Upper lobe of left lung (tissue), 6 donors: ENCODE measurements at regions not wholly inside any gene's neighbourhood (a gene's known extent, or its start where the extent isn't known, plus 50 kb on each side); places are given as distances from the start of the nearest gene placed in this dataset.

Experiments
- ATAC-seq, 2 donors: fragments of 200-7000 bp; cut with Tn5 transposase; one replicate each; pipeline ENCODE4 v1.9.1; 2022; ENCODE audit warnings: mild to moderate bottlenecking in 2 of 2, moderate library complexity in 2 of 2; ENCODE audit not compliant: low FRiP score in 2 of 2
- DNase-seq, 2 donors: peaks; one replicate each; pipeline ENCODE4 v3.0.0-alpha.2; 2019 to 2020
- H3K27ac ChIP-seq, 4 donors: fragments of 200-600 bp; sonication (generic); one replicate each; pipeline ENCODE4 v1.5.1; 2016 to 2019
- H3K27me3 ChIP-seq, 4 donors: fragments of 200-600 bp; sonication (generic); one replicate each; pipeline ENCODE4 v1.5.1; 2017 to 2019
- H3K36me3 ChIP-seq, 4 donors: fragments of 200-600 bp; sonication (generic); one replicate each; pipeline ENCODE4 v1.5.1; 2016 to 2019
- H3K4me1 ChIP-seq, 4 donors: fragments of 200-600 bp; sonication (generic); one replicate each; pipeline ENCODE4 v1.5.1; 2018 to 2019
- H3K4me3 ChIP-seq, 4 donors: fragments of 200-600 bp; sonication (generic); one replicate each; pipeline ENCODE4 v1.5.1; 2017 to 2019; ENCODE audit warnings: mild to moderate bottlenecking in 2 of 4, moderate library complexity in 1 of 4
- H3K9me3 ChIP-seq, 4 donors: fragments of 200-600 bp; sonication (generic); one replicate each; pipeline ENCODE4 v1.5.1; 2018 to 2019
- CTCF ChIP-seq, 6 experiments: fragments of 450-650 bp in 4 of 6; fragments of 200-600 bp in 2 of 6; sonication (generic) in 2 of 6; IDR thresholded peaks; one replicate each; pipeline ENCODE4 v1.5.1; 2016 to 2019; ENCODE audit warnings: antibody characterized with exemption in 6 of 6
- EP300 ChIP-seq, 4 donors: sonication (generic); formaldehyde crosslinking; IDR thresholded peaks; one replicate each; pipeline ENCODE4 v1.5.1; 2017; ENCODE audit warnings: antibody characterized with exemption in 4 of 4, control low read depth in 2 of 4
- POLR2A ChIP-seq, 4 donors: fragments of 450-650 bp; IDR thresholded peaks; one replicate each; pipeline ENCODE4 v1.5.1; 2016 to 2017; ENCODE audit warnings: antibody characterized with exemption in 4 of 4, mild to moderate bottlenecking in 2 of 4
- POLR2AphosphoS5 ChIP-seq, 2 donors: sonication (generic); formaldehyde crosslinking; IDR thresholded peaks; one replicate each; pipeline ENCODE4 v1.5.1; 2017; ENCODE audit warnings: antibody characterized with exemption in 2 of 2
- WGBS, 2 donors: methylation state at CpG; one replicate each; pipeline ENCODE4 v1.1.5; 2017 to 2018; 5-methylcytosine and 5-hydroxymethylcytosine counted together
- donor health status: DM: no; HTN: no; CAD: no; lungs with moderate emphysema.
- donor health status: DM: no; HTN: yes; CAD: no; lungs with severe emphysema.

GRCh38 chr13:104641309-104641708, 1575.1 kb upstream of the SLC10A2 start:
- H3K27ac ChIP-seq, result no peak overlapping the region
- H3K27me3 ChIP-seq, result no peaks in the 10 kb centered on the region
- ATAC-seq, result no peak
- no peaks in the 10 kb centered on the region for H3K4me1 ChIP-seq
- H3K36me3 ChIP-seq, result no peaks in the 10 kb centered on the region
- no peaks in the 10 kb centered on the region for H3K9me3 ChIP-seq
- 78% methylated on average over 5 of the region's 5 CpGs for WGBS, 2 donors
- TF ChIP-seq CTCF (IDR thresholded peaks at IDR 0.05) (no peak), POLR2A (IDR thresholded peaks at IDR 0.05) (no peak), EP300 (IDR thresholded peaks at IDR 0.05) (no peak), POLR2AphosphoS5 (IDR thresholded peaks at IDR 0.05) (no peak)
- DNase-seq, result no peak
- no peak overlapping the region for H3K4me3 ChIP-seq

DNA sequence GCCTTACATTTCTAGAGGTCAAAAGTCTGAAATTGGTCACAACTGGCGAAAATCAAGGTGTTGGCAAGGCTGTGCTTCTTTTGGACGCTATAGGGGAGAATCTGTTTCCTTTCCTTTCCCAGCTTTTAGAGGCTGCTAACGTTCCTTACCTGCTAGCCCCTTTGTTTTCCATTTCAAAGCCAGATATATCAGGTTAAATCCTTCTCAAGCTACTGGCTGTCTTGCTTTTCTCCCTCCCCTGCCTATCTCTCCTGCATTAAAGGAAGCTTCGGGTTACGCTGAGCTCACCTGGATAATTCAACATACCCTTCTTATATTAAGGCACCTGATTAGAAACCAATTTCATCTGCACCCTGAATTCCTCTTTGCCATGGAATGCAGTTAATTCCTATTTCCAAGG, 1569.7 kb upstream of the SLC10A2 start:
- Histone ChIP-seq H3K4me3 (no peak overlapping the region), H3K27ac (no peak overlapping the region), H3K4me1 (no peaks in the 10 kb centered on the region), H3K27me3 (no peaks in the 10 kb centered on the region), H3K9me3 (no peaks in the 10 kb centered on the region), H3K36me3 (no peaks in the 10 kb centered on the region)
- TF ChIP-seq CTCF (IDR thresholded peaks at IDR 0.05), result no peak
- DNase-seq (no peak), ATAC-seq (no peak)
- WGBS, 2 donors, result 83 to 84% methylated on average over 5 of the region's 5 CpGs

DNA sequence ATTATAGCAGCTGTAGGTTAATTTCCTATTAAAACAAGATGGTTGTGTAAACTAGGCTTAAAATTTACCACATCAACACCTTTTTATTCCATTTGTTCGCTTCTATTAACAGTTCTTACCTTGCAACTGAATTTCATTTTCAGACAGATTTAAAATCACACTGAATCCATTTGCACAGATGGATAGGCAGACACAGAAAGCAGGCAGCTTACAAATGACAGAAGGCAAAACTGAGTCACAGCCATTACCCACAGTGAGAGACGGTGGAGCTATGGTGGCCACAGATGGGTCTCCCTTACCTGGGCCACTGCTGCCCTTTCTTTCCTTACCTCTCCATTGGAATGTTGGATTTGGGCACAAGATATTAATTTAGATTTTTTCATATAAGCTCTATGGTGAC, 1567.8 kb upstream of the SLC10A2 start:
- no peaks in the 10 kb centered on the region for H3K9me3 ChIP-seq
- ATAC-seq (no peak), DNase-seq (no peak)
- H3K36me3 ChIP-seq, result no peaks in the 10 kb centered on the region
- no peak overlapping the region for H3K27ac ChIP-seq
- 92% methylated on average over 2 of the region's 2 CpGs for WGBS, 2 donors
- no peaks in the 10 kb centered on the region for H3K4me1 ChIP-seq
- TF ChIP-seq CTCF (IDR thresholded peaks at IDR 0.05) (no peak), POLR2A (IDR thresholded peaks at IDR 0.05) (no peak)
- no peak overlapping the region for H3K4me3 ChIP-seq
- no peaks in the 10 kb centered on the region for H3K27me3 ChIP-seq

DNA sequence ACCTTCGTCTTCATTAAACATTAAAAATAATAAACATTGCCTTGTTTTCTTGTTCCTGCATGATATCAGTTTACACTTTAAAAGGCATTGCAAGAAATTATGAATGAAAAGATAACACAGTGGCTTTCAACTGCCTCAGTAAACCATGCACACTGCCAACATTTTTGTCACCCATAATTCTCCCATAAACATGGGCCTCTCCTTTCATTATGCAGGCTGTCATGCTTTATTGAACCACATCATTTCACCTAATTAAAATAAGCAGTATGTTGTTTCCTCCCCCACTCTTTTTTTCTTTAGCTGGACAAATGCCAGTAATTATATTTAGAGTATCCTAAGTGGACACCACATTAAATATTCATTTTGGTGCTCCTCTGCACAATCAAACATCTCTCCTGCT, 1566.5 kb upstream of the SLC10A2 start:
- no peak overlapping the region for H3K4me3 ChIP-seq
- H3K27ac ChIP-seq, result no peak overlapping the region
- no peaks in the 10 kb centered on the region for H3K36me3 ChIP-seq
- no peak for TF ChIP-seq EP300 (IDR thresholded peaks at IDR 0.05)
- no peak for TF ChIP-seq POLR2AphosphoS5 (IDR thresholded peaks at IDR 0.05)
- no peak for TF ChIP-seq CTCF (IDR thresholded peaks at IDR 0.05)
- TF ChIP-seq POLR2A (IDR thresholded peaks at IDR 0.05), result no peak
- DNase-seq (no peak), ATAC-seq (no peak)
- no peaks in the 10 kb centered on the region for H3K9me3 ChIP-seq
- H3K27me3 ChIP-seq, result no peaks in the 10 kb centered on the region
- H3K4me1 ChIP-seq, result no peaks in the 10 kb centered on the region
- WGBS, 2 donors, result 52 to 55% methylated on average over 1 of the region's 1 CpG

DNA sequence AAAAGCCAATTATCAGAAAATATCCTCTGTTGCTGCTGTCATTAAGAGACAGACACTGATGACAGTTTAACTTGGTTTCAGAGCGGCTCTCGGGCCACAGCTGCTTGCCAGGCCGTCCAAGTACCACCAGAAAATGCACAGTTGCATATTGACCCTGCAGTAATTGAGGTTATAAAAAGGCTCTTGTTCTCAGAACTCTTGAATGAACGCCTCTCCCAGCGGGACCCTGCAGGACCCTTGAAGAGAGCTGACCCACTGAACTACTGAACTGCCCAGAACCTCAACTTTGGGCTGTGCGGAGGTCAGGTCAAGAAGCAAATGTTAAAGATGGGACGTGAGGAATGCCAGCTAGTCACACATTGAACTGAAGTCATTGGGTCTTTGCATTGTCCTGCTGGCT, 1559.0 kb upstream of the SLC10A2 start:
- H3K4me3 ChIP-seq, result no peak overlapping the region
- DNase-seq (no peak), ATAC-seq (no peak)
- H3K4me1 ChIP-seq, result no peaks in the 10 kb centered on the region
- H3K27me3 ChIP-seq, result no peaks in the 10 kb centered on the region
- no peaks in the 10 kb centered on the region for H3K36me3 ChIP-seq
- TF ChIP-seq CTCF (IDR thresholded peaks at IDR 0.05), result no peak
- no peak for TF ChIP-seq EP300 (IDR thresholded peaks at IDR 0.05)
- no peak for TF ChIP-seq POLR2A (IDR thresholded peaks at IDR 0.05)
- TF ChIP-seq POLR2AphosphoS5 (IDR thresholded peaks at IDR 0.05), result no peak
- H3K9me3 ChIP-seq, result no peaks in the 10 kb centered on the region
- 79 to 80% methylated on average over 4 to 7 of the region's 7 CpGs for WGBS, 2 donors
- no peak overlapping the region for H3K27ac ChIP-seq
